ENCODE measurements at regions not wholly inside any gene's neighbourhood (a gene's known extent, or its start where the extent isn't known, plus 50 kb on each side); places are given as distances from the start of the nearest gene placed in this dataset.

GRCh38 chr19:31500946-31501345, 151.7 kb upstream of the TSHZ3 start:
- DNase-seq (ENCODE audit: low spot score), result no peak

GRCh38 chr19:31501427-31502195, 152.4 kb upstream of the TSHZ3 start:
- DNase-seq (ENCODE audit: low spot score), result no peak

DNA sequence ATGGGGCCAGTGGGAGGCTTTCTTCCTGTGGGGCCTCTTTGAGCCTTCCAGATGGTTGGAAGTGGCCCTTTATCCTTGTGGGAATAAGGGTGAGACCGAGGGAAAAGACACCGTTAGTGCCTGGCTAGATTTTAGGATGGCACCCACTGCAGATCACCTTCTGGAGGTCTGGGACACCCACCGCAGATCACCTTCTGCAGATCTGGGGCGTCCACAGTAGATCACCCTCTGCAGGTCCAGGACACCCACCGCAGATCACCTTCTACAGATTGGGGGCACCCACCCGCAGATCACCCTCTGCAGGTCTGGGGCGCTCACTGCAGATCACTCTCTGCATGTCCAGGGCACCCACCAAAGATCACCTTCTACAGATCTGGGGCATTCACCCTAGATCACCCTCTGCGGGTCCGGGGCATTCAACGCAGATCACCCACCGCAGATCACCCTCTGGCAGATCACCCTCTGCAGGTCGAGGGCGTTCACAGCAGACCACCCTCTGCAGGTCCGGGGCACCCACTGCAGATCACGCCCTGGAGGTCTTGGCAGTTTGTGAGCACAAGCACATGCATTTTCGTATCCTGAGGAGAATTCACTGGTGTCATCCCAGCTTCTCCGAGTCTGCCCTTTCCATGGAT, 153.4 kb upstream of the TSHZ3 start:
- no peak for DNase-seq (ENCODE audit: low spot score)

DNA sequence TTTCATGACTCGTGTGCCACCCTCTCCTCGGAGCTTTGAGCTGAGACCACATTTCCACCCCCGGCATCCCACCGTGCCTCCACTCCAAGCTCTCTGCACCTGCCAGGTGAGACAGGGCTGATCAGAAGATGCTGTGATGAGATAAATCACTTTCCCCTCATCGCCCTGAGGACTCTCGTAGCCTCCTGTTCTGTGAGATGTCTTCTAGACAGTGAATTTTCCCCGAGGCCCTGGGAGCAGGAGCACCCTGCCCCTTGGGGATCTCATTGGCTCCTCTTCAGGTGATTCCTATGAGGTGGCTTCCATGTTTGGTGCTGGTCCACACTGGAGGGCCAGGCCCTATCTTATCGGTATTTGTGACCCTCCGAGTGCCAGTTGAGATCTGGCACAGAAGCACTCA, 154.0 kb upstream of the TSHZ3 start:
- no peak for DNase-seq (ENCODE audit: low spot score)

DNA sequence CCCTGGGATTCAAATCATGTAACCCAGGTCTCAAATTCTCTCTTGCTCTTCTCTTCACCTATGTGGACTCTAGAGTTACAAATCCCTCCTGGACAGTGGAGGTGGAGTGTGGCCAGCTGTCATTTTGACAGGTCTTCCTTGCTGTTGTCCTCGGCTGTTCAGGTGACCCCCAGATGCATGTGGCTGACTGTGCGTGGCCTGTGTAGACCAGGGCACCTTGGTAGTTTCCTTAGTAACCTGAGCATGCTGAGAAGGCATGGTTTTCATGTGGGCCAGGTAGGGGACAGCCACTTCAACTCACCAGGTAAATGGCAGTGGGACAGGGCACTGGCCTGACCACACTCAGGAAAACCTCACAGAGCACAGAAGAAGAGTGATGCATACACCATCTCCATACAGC, 155.0 kb upstream of the TSHZ3 start:
- no peak for DNase-seq (ENCODE audit: low spot score)

GRCh38 chr19:31505596-31505910, 156.3 kb upstream of the TSHZ3 start:
- DNase-seq (ENCODE audit: low spot score), result no peak

GRCh38 chr19:31506102-31506501, 156.9 kb upstream of the TSHZ3 start:
- no peak for DNase-seq (ENCODE audit: low spot score)

DNA sequence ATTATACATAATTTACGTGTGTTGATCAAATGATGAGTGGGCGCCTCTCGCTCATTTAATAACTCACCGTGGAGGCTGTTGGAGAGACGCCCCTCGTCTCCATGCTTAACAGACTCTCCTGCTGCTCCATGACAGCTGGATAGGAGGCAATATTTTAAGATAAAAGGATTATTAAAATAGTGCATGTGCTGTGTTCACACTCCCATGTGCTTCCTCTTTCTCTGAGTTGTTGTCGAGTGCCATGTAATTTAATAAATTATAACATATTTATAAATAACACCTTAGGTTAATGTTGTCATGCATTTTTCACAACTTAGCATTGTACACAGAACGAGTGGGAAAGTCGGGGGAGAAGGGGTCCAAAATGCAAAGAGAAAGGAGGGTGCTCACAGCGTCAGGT, 161.4 kb upstream of the TSHZ3 start:
- DNase-seq (ENCODE audit: low spot score), result no peak

DNA sequence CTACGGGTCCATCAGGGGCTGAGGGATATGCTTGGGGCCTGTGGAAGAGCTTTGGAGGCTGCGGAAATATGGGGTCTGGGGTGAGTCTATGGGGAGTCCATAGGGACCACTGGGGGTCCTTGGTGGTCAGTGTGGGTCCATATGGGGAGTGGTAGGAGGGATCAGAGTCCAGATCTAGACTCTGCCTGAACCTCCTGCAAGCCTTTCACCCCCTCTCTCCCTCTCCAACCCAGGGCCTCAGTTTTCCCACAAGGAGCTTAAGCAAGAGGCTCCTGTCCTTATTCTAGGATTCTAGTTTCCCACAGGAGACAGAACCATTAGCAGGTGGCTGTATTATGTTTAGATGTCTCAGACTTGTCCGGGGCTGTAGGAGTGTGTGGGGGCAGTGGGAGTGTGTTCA, 161.9 kb upstream of the TSHZ3 start:
- DNase-seq (ENCODE audit: low spot score), result no peak

DNA sequence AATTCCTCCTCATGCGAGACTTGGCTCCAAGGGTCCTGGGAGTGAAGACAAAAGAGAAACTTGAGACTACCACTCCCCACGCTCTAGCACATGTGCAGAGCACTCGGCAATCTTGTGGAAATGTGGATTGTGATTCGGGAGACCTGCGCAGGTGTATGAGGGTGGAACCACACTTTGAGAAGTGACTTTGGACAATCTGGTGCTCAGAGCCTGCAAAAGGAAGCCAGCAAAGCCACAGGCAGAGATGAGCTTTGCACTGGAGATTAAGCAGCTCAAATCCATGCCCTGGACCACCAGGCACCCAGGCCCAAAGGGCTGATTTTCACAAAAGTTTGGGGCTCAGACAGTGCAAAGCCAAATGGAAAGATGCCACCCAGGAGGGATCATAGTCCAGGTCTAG, 162.5 kb upstream of the TSHZ3 start:
- DNase-seq (ENCODE audit: low spot score), result no peak

- DNase-seq (ENCODE audit: low spot score), result no peak
These were observed 163.1 kb upstream of the TSHZ3 start for GRCh38 chr19:31512181-31512970.

- no peak for DNase-seq (ENCODE audit: low spot score)
These were observed 164.6 kb upstream of the TSHZ3 start for GRCh38 chr19:31513841-31514240.

- DNase-seq (ENCODE audit: low spot score), result no peak
These were observed 166.7 kb upstream of the TSHZ3 start for GRCh38 chr19:31515931-31516330.

- no peak for DNase-seq (ENCODE audit: low spot score)
These were observed 167.5 kb upstream of the TSHZ3 start for GRCh38 chr19:31516756-31517155.

- DNase-seq (ENCODE audit: low spot score), result no peak
These were observed 168.3 kb upstream of the TSHZ3 start for GRCh38 chr19:31517224-31518180.

- DNase-seq (ENCODE audit: low spot score), result peak; percentile 9
These were observed 169.2 kb upstream of the TSHZ3 start for GRCh38 chr19:31518216-31519020.

- no peak for DNase-seq (ENCODE audit: low spot score)
These were observed 170.0 kb upstream of the TSHZ3 start for GRCh38 chr19:31519256-31519655.

- no peak for DNase-seq (ENCODE audit: low spot score)
These were observed 170.7 kb upstream of the TSHZ3 start for GRCh38 chr19:31519908-31520307.

GRCh38 chr19:31520633-31521032, 171.4 kb upstream of the TSHZ3 start:
- DNase-seq (ENCODE audit: low spot score), result no peak

GRCh38 chr19:31525610-31526147, 176.4 kb upstream of the TSHZ3 start:
- DNase-seq (ENCODE audit: low spot score), result no peak

- no peak for DNase-seq (ENCODE audit: low spot score)
These were observed 178.2 kb upstream of the TSHZ3 start for GRCh38 chr19:31527443-31527842.
